H9 (cell line): ENCODE measurements at regions not wholly inside any gene's neighbourhood (a gene's known extent, or its start where the extent isn't known, plus 50 kb on each side); places are given as distances from the start of the nearest gene placed in this dataset.

Source experiments
- DNase-seq: peaks from one replicate; pipeline ENCODE4 v3.0.0-alpha.2; 2017
- H2AFZ ChIP-seq: one replicate; pipeline ENCODE4 v1.6.1; 2013; ENCODE audit warnings: mild to moderate bottlenecking, low read length, control low read depth, moderate library complexity
- H2AK5ac ChIP-seq: 2 replicates; pipeline ENCODE4 v1.6.1; 2013; ENCODE audit warnings: low read length, control low read depth, mixed read lengths; ENCODE audit not compliant: insufficient read length
- H2BK120ac ChIP-seq: one replicate; pipeline ENCODE4 v1.6.1; 2013; ENCODE audit warnings: low read depth, mild to moderate bottlenecking, low read length, control low read depth, inconsistent platforms; ENCODE audit not compliant: poor library complexity, severe bottlenecking
- H2BK12ac ChIP-seq: 2 replicates; pipeline ENCODE4 v1.6.1; 2013; ENCODE audit warnings: low read length, control low read depth, mixed read lengths, low read depth; ENCODE audit not compliant: insufficient read length
- H2BK15ac ChIP-seq: 2 replicates; pipeline ENCODE4 v1.6.1; 2013; ENCODE audit warnings: low read depth, low read length, control low read depth
- H2BK20ac ChIP-seq: one replicate; pipeline ENCODE4 v1.6.1; 2013; ENCODE audit warnings: low read depth, mild to moderate bottlenecking, low read length, control low read depth, inconsistent platforms; ENCODE audit not compliant: poor library complexity, severe bottlenecking
- H2BK5ac ChIP-seq: 2 replicates; pipeline ENCODE4 v1.6.1; 2013; ENCODE audit warnings: low read length, control low read depth, mixed read lengths; ENCODE audit not compliant: insufficient read length
- H3K14ac ChIP-seq: 2 replicates; pipeline ENCODE4 v1.6.1; 2013; ENCODE audit warnings: low read length, control low read depth; ENCODE audit not compliant: insufficient read depth
- H3K18ac ChIP-seq: 2 replicates; pipeline ENCODE4 v1.6.1; 2013; ENCODE audit warnings: low read depth, mild to moderate bottlenecking, mixed read lengths, low read length, control low read depth; ENCODE audit not compliant: insufficient read length
- H3K23ac ChIP-seq: 2 replicates; pipeline ENCODE4 v1.6.1; 2013; ENCODE audit warnings: low read length, control low read depth, mixed read lengths, low read depth; ENCODE audit not compliant: insufficient read length
- H3K23me2 ChIP-seq: 2 replicates; pipeline ENCODE4 v1.6.1; 2013; ENCODE audit warnings: low read depth, mild to moderate bottlenecking, mixed read lengths, low read length, control low read depth; ENCODE audit not compliant: insufficient read length, poor library complexity, severe bottlenecking
- H3K27ac ChIP-seq: 2 replicates; pipeline ENCODE4 v1.5.1; 2013; ENCODE audit warnings: low read length, control low read depth, mixed read lengths, low read depth; ENCODE audit not compliant: insufficient read length
- H3K27me3 ChIP-seq: 2 replicates; pipeline ENCODE4 v1.6.1; 2013; ENCODE audit warnings: low read length, control low read depth, inconsistent platforms; ENCODE audit not compliant: insufficient read depth
- H3K4ac ChIP-seq: 2 replicates; pipeline ENCODE4 v1.6.1; 2013; ENCODE audit warnings: low read depth, mild to moderate bottlenecking, control low read depth, inconsistent platforms, low read length, moderate library complexity
- H3K4me1 ChIP-seq: 2 replicates; pipeline ENCODE4 v1.6.1; 2013; ENCODE audit warnings: low read length, control low read depth, inconsistent platforms; ENCODE audit not compliant: insufficient read depth
- H3K4me2 ChIP-seq: 2 replicates; pipeline ENCODE4 v1.6.1; 2013; ENCODE audit warnings: low read length, control low read depth, mixed read lengths; ENCODE audit not compliant: insufficient read length, insufficient read depth
- H3K56ac ChIP-seq: 2 replicates; pipeline ENCODE4 v1.6.1; 2013; ENCODE audit warnings: low read depth, mild to moderate bottlenecking, mixed read lengths, low read length, control low read depth; ENCODE audit not compliant: insufficient read length
- H3K79me1 ChIP-seq: 2 replicates; pipeline ENCODE4 v1.6.1; 2013; ENCODE audit warnings: low read depth, mild to moderate bottlenecking, moderate library complexity, low read length, control low read depth, inconsistent platforms; ENCODE audit not compliant: insufficient read depth, poor library complexity, severe bottlenecking
- H3K79me2 ChIP-seq: 2 replicates; pipeline ENCODE4 v1.6.1; 2013; ENCODE audit warnings: low read length, control low read depth, inconsistent platforms; ENCODE audit not compliant: insufficient read depth
- H3K9ac ChIP-seq: 2 replicates; pipeline ENCODE4 v1.6.1; 2013; ENCODE audit warnings: low read length, control low read depth, mixed read lengths; ENCODE audit not compliant: insufficient read length; ENCODE audit errors: extremely low read depth
- H3K9me3 ChIP-seq: one replicate; pipeline ENCODE4 v1.6.1; 2013; ENCODE audit warnings: low read depth, low read length, inconsistent platforms; ENCODE audit not compliant: control insufficient read depth
- H3T11ph ChIP-seq: one replicate; pipeline ENCODE4 v1.6.1; 2013; ENCODE audit warnings: mild to moderate bottlenecking, low read length, control low read depth, inconsistent platforms
- H4K20me1 ChIP-seq: one replicate; pipeline ENCODE4 v1.6.1; 2013; ENCODE audit not compliant: control insufficient read depth, insufficient read length, insufficient read depth
- H4K5ac ChIP-seq: 2 replicates; pipeline ENCODE4 v1.6.1; 2013; ENCODE audit warnings: low read depth, mild to moderate bottlenecking, mixed read lengths, low read length, control low read depth; ENCODE audit not compliant: insufficient read length
- H4K8ac ChIP-seq: replicated peaks from 2 replicates; pipeline ENCODE4 v1.6.1; 2013; ENCODE audit warnings: low read length, control low read depth, mixed read lengths, low read depth; ENCODE audit not compliant: insufficient read length
- H4K91ac ChIP-seq: 2 replicates; pipeline ENCODE4 v1.6.1; 2013; ENCODE audit warnings: low read depth, mild to moderate bottlenecking, moderate library complexity, mixed read lengths, low read length, control low read depth; ENCODE audit not compliant: insufficient read length
- H3K27ac Mint-ChIP-seq, 3 experiments: 2 replicates in 2 of 3; 3 replicates in 1 of 3; pipeline ENCODE4 v1.8.0; 2020 to 2021; ENCODE audit warnings: mixed read lengths in 3 of 3, mild to moderate bottlenecking in 1 of 3, moderate library complexity in 1 of 3
- H3K27me3 Mint-ChIP-seq: 2 replicates; pipeline ENCODE4 v1.8.0; 2021; ENCODE audit warnings: low read depth, mild to moderate bottlenecking, moderate library complexity, mixed read lengths
- H3K36me3 Mint-ChIP-seq, 3 experiments: 2 replicates in 2 of 3; 3 replicates in 1 of 3; pipeline ENCODE4 v1.8.0; 2020 to 2021; ENCODE audit warnings: low read depth in 3 of 3, mixed read lengths in 3 of 3; ENCODE audit not compliant: insufficient read depth in 1 of 3
- H3K4me1 Mint-ChIP-seq, 2 experiments: 2 replicates each; pipeline ENCODE4 v1.8.0; 2020; ENCODE audit warnings: mixed read lengths in 2 of 2
- H3K4me3 Mint-ChIP-seq, 2 experiments: 2 replicates in 1 of 2; 3 replicates in 1 of 2; pipeline ENCODE4 v1.8.0; 2020 to 2021; ENCODE audit warnings: mild to moderate bottlenecking in 2 of 2, mixed read lengths in 2 of 2, moderate library complexity in 1 of 2
- H3K9me3 Mint-ChIP-seq, 2 experiments: 2 replicates in 1 of 2; 3 replicates in 1 of 2; pipeline ENCODE4 v1.8.0; 2020; ENCODE audit warnings: mild to moderate bottlenecking in 2 of 2, mixed read lengths in 2 of 2, moderate library complexity in 1 of 2
- CTCF ChIP-seq: fragments of 200-600 bp; sonication (generic); conservative IDR thresholded peaks from 3 replicates; pipeline ENCODE4 v1.8.0; 2021; ENCODE audit warnings: antibody characterized with exemption, mild to moderate bottlenecking

GRCh38 chr9:79266986-79267385 lies 304.8 kb upstream of the TLE4 start:
- no peaks in the 10 kb centered on the region for H4K20me1 ChIP-seq
- no peak overlapping the region for H3K23ac ChIP-seq
- no peak overlapping the region for H3K27ac ChIP-seq
- no peak overlapping the region for H2AFZ ChIP-seq
- no peak overlapping the region for H3K56ac ChIP-seq
- no peak overlapping the region for H3K18ac ChIP-seq
- H3K23me2 ChIP-seq = no peaks in the 10 kb centered on the region
- H3K9ac ChIP-seq = no peak overlapping the region
- no peak overlapping the region for H2BK5ac ChIP-seq
- Mint-ChIP-seq H3K4me3 (no peak overlapping the region), H3K9me3 (peaks cover 2 to 3% of the 10 kb centered on the region in 2 experiments; a peak in 2 of 5 replicates), H3K4me1 (peaks cover 0 to 5% of the 10 kb centered on the region in 2 experiments; a peak in 1 of 4 replicates), H3K27ac (no peak overlapping the region), H3K27me3 (peaks cover 2% of the 10 kb centered on the region; the same call in 1 of the 2 replicates), H3K36me3 (peaks cover 0 to 6% (median 0%) of the 10 kb centered on the region in 3 experiments; a peak in 1 of 7 replicates)
- H2BK120ac ChIP-seq = no peak overlapping the region
- no peak overlapping the region for H2BK20ac ChIP-seq
- no peak overlapping the region for H4K91ac ChIP-seq
- no peak overlapping the region for H4K8ac ChIP-seq
- H3K4ac ChIP-seq = no peak overlapping the region
- H3K4me1 ChIP-seq = no peaks in the 10 kb centered on the region
- H4K5ac ChIP-seq = no peak overlapping the region
- H3K9me3 ChIP-seq = no peaks in the 10 kb centered on the region
- no peak for DNase-seq
- no peak overlapping the region for H2AK5ac ChIP-seq
- H3K79me1 ChIP-seq = no peaks in the 10 kb centered on the region
- H3T11ph ChIP-seq = no peak overlapping the region
- no peak overlapping the region for H3K14ac ChIP-seq
- no peaks in the 10 kb centered on the region for H3K27me3 ChIP-seq
- no peak for TF ChIP-seq CTCF
- no peak overlapping the region for H3K4me2 ChIP-seq
- H3K79me2 ChIP-seq = no peaks in the 10 kb centered on the region
- no peak overlapping the region for H2BK12ac ChIP-seq
- H2BK15ac ChIP-seq = no peak overlapping the region
